HepG2 (cell line): ENCODE measurements at regions not wholly inside any gene's neighbourhood (a gene's known extent, or its start where the extent isn't known, plus 50 kb on each side); places are given as distances from the start of the nearest gene placed in this dataset.

Experiments
- ATAC-seq: fragments of 200-7000 bp; cut with Tn5 transposase; 3 replicates; pipeline ENCODE4 v1.9.1; 2020; ENCODE audit warnings: mild to moderate bottlenecking, moderate library complexity
- BruUV-seq: library from RNA; stranded (reverse); fragments of 400-500 nt; replicated peaks from 2 replicates; lab custom pipeline; 2021; lab: Mats Ljungman, UMichigan
- CTCF ChIA-PET: fragments of 300-600 bp; formaldehyde crosslinking; extraction: SDS; loops from one replicate; lab custom pipeline; 2021; ENCODE audit warnings: low total read pairs, inconsistent platforms, low intra/inter-chr PET ratio; lab: Yijun Ruan, JAX
- POLR2A ChIA-PET: fragments of 350-600 bp; sonication (Branson Sonifier 250); formaldehyde crosslinking; loops from one replicate; lab custom pipeline; 2020; ENCODE audit warnings: antibody characterized with exemption, inconsistent platforms; lab: Yijun Ruan, JAX
- DNase-seq: peaks from one replicate; pipeline ENCODE4 v3.0.0-alpha.2; 2015; ENCODE audit warnings: low spot score
- FAIRE-seq: peaks from 3 replicates; lab custom pipeline; 2011; peaks lifted over from hg19 to GRCh38; lab: Jason Lieb, UNC
- H2AFZ ChIP-seq: one replicate; pipeline ENCODE4 v1.6.1; 2011; ENCODE audit warnings: low read length, inconsistent platforms
- H3K27ac ChIP-seq: fragments of 300-600 bp; 3 replicates; pipeline ENCODE4 v1.8.0; 2011; ENCODE audit warnings: mixed run types, mild to moderate bottlenecking, mixed read lengths, low read length, inconsistent platforms; ENCODE audit not compliant: insufficient read depth; ENCODE audit errors: extremely low read length
- H3K27me3 ChIP-seq, 2 experiments: fragments of 200-600 bp in 1 of 2; 2 replicates in 1 of 2; 3 replicates in 1 of 2; pipeline versions ENCODE4 v1.6.0 to v1.8.0; 2011; ENCODE audit warnings: low read length in 2 of 2, mild to moderate bottlenecking in 2 of 2, moderate library complexity in 2 of 2, inconsistent platforms in 1 of 2; ENCODE audit not compliant: insufficient read depth in 2 of 2, control insufficient read depth in 1 of 2
- H3K36me3 ChIP-seq, 2 experiments: fragments of 200-600 bp in 1 of 2; replicated peaks in 1 of 2; 2 replicates in 1 of 2; 3 replicates in 1 of 2; pipeline versions ENCODE4 v1.5.1 to v1.8.0; 2011; ENCODE audit warnings: low read length in 2 of 2, inconsistent platforms in 1 of 2; ENCODE audit not compliant: insufficient read depth in 2 of 2, control insufficient read depth in 1 of 2
- H3K4me1 ChIP-seq: 2 replicates; pipeline ENCODE4 v1.5.1; 2012; ENCODE audit warnings: low read length, inconsistent platforms; ENCODE audit not compliant: insufficient read depth
- H3K4me2 ChIP-seq: 2 replicates; pipeline ENCODE4 v1.6.0; 2011; ENCODE audit warnings: low read depth, low read length, inconsistent platforms
- H3K4me3 ChIP-seq, 3 experiments: fragments of 200-600 bp in 1 of 3; sonication (generic), shearing (Covaris generic) in 1 of 3; replicated peaks in 1 of 3; 2 replicates each; pipeline ENCODE4 v1.5.1; 2011 to 2016; ENCODE audit warnings: low read length in 3 of 3, inconsistent platforms in 2 of 3, low read depth in 2 of 3, mild to moderate bottlenecking in 2 of 3, control low read depth in 1 of 3, mixed read lengths in 1 of 3; ENCODE audit not compliant: insufficient read depth in 1 of 3
- H3K79me2 ChIP-seq: one replicate; pipeline ENCODE4 v1.6.1; 2011; ENCODE audit warnings: low read length, inconsistent platforms; ENCODE audit not compliant: insufficient read depth
- H3K9ac ChIP-seq: 2 replicates; pipeline ENCODE4 v1.6.0; 2011; ENCODE audit warnings: mild to moderate bottlenecking, low read depth, low read length, inconsistent platforms; ENCODE audit not compliant: insufficient read depth
- H3K9me3 ChIP-seq: 2 replicates; pipeline ENCODE4 v1.5.1; 2012; ENCODE audit warnings: mild to moderate bottlenecking, low read length
- H4K20me1 ChIP-seq: 2 replicates; pipeline ENCODE4 v1.6.0; 2011; ENCODE audit warnings: inconsistent platforms, mild to moderate bottlenecking, low read length, moderate library complexity; ENCODE audit not compliant: insufficient read depth
- CSRNP2 ChIP-seq: sonication (generic); formaldehyde crosslinking; conservative IDR thresholded peaks from 2 replicates; pipeline ENCODE4 v1.8.0; 2022; ENCODE audit warnings: low read depth, missing genetic modification reagents
- FOXA1 ChIP-seq, 2 experiments: fragments of 450-650 bp in 1 of 2; sonication (generic) in 1 of 2; formaldehyde crosslinking in 1 of 2; IDR thresholded peaks; 2 replicates each; pipeline versions ENCODE4 v1.4.0 to v1.6.1; 2016 to 2020; ENCODE audit warnings: missing genetic modification reagents in 1 of 2
- GTF2F1 ChIP-seq: fragments of 150-350 bp; IDR thresholded peaks from 2 replicates; pipeline ENCODE4 v1.6.1; 2014; ENCODE audit warnings: low read length
- KAT8 ChIP-seq: IDR thresholded peaks from 2 replicates; pipeline ENCODE4 v1.6.1; 2016; ENCODE audit warnings: missing genetic modification reagents, missing compliant biosample characterization
- NFKB2 ChIP-seq: sonication (generic); formaldehyde crosslinking; IDR thresholded peaks from 2 replicates; pipeline ENCODE4 v1.4.0; 2020; ENCODE audit warnings: missing genetic modification reagents, borderline replicate concordance
- PHF8 ChIP-seq: sonication (generic); formaldehyde crosslinking; IDR thresholded peaks from 2 replicates; pipeline ENCODE4 v1.5.0; 2020; ENCODE audit warnings: missing genetic modification reagents
- ZFP41 ChIP-seq: sonication (generic); formaldehyde crosslinking; IDR thresholded peaks from 2 replicates; pipeline ENCODE4 v1.4.0; 2020; ENCODE audit warnings: mild to moderate bottlenecking, missing genetic modification reagents, borderline replicate concordance
- ZKSCAN8 ChIP-seq: IDR thresholded peaks from 2 replicates; pipeline ENCODE4 v1.6.1; 2016; ENCODE audit warnings: borderline replicate concordance, missing genetic modification reagents, missing compliant biosample characterization
- ZMYM2 ChIP-seq: sonication (generic); formaldehyde crosslinking; IDR thresholded peaks from 2 replicates; pipeline ENCODE4 v1.8.0; 2022; ENCODE audit warnings: mild to moderate bottlenecking, missing genetic modification reagents
- ZNF781 ChIP-seq: sonication (generic); formaldehyde crosslinking; IDR thresholded peaks from 2 replicates; pipeline ENCODE4 v1.5.1; 2020; ENCODE audit warnings: borderline replicate concordance, mild to moderate bottlenecking, missing genetic modification reagents; ENCODE audit errors: not compliant biosample characterization
- ZNF850 ChIP-seq: sonication (generic); formaldehyde crosslinking; conservative IDR thresholded peaks from 2 replicates; pipeline ENCODE4 v1.9.0; 2021; ENCODE audit warnings: mild to moderate bottlenecking, missing genetic modification reagents
- WGBS: methylation state at CpG from one replicate; pipeline ENCODE4 v1.1.6; 2017; ENCODE audit warnings: low lambda C conversion rate; 5-methylcytosine and 5-hydroxymethylcytosine counted together
- in situ Hi-C: cut with HindIII; loops from 2 replicates; pipeline ENCODE4 v1.10.0; 2017; ENCODE audit warnings: low pct_unique_long_range_greater_than_20kb; ENCODE audit not compliant: extremely low pct_ligation_motif_present
- intact Hi-C: fragments of 100-400 bp; cut with micrococcal nuclease; formaldehyde crosslinking; loops from one replicate; pipeline ENCODE4 v1.10.0; 2022; ENCODE audit not compliant: unreplicated experiment
- TF ChIP-seq, protein P1 (sequence below): sonication (generic); formaldehyde crosslinking; IDR thresholded peaks from 2 replicates; pipeline ENCODE4 v1.5.0; 2020; ENCODE audit warnings: mild to moderate bottlenecking, missing genetic modification reagents, borderline replicate concordance
- TF ChIP-seq, protein P2 (sequence below): IDR thresholded peaks from 2 replicates; pipeline ENCODE4 v1.6.1; 2012; ENCODE audit warnings: low read depth, low read length, improper control_type of control experiment
- TF ChIP-seq, protein P3 (sequence below): IDR thresholded peaks from 2 replicates; pipeline ENCODE4 v1.6.1; 2016; ENCODE audit warnings: missing biosample characterization, missing genetic modification reagents, low read depth

DNA sequence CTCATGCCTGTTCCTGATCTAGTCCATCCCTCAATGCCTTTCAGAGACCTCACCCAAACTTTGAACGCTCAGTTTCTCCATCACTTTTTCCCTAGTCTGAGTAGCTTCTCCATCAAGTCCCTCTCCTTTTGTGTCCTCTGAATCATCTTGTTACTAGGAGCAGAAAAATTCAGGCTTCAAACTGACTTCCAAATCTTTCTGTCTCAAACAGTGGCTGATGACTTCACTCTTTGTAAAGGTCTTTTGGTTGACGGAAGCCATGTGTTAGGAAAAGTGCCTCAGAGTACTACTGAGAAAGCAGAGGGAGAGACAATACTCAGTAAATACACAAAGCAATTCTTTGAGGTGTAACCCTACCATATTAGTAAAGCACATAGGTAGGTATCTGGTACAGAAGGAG is 65.7 kb upstream of the CAMK2D start:
- CTCF ChIA-PET, result no interaction called here
- ATAC-seq, result no peak
- WGBS, result 23% methylated on average over 2 of the region's 2 CpGs
- TF ChIP-seq ZNF781 (CRISPR knock-in tag), result no peak
- TF ChIP-seq GTF2F1, result no peak
- TF ChIP-seq, protein P1, sequence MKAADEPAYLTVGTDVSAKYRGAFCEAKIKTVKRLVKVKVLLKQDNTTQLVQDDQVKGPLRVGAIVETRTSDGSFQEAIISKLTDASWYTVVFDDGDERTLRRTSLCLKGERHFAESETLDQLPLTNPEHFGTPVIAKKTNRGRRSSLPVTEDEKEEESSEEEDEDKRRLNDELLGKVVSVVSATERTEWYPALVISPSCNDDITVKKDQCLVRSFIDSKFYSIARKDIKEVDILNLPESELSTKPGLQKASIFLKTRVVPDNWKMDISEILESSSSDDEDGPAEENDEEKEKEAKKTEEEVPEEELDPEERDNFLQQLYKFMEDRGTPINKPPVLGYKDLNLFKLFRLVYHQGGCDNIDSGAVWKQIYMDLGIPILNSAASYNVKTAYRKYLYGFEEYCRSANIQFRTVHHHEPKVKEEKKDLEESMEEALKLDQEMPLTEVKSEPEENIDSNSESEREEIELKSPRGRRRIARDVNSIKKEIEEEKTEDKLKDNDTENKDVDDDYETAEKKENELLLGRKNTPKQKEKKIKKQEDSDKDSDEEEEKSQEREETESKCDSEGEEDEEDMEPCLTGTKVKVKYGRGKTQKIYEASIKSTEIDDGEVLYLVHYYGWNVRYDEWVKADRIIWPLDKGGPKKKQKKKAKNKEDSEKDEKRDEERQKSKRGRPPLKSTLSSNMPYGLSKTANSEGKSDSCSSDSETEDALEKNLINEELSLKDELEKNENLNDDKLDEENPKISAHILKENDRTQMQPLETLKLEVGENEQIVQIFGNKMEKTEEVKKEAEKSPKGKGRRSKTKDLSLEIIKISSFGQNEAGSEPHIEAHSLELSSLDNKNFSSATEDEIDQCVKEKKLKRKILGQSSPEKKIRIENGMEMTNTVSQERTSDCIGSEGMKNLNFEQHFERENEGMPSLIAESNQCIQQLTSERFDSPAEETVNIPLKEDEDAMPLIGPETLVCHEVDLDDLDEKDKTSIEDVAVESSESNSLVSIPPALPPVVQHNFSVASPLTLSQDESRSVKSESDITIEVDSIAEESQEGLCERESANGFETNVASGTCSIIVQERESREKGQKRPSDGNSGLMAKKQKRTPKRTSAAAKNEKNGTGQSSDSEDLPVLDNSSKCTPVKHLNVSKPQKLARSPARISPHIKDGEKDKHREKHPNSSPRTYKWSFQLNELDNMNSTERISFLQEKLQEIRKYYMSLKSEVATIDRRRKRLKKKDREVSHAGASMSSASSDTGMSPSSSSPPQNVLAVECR (CRISPR knock-in tag), result no peak
- TF ChIP-seq KAT8 (CRISPR knock-in tag), result no peak
- TF ChIP-seq ZKSCAN8 (CRISPR knock-in tag), result no peak
- TF ChIP-seq NFKB2 (CRISPR knock-in tag), result no peak
- TF ChIP-seq PHF8, result no peak
- TF ChIP-seq ZNF850, result no peak
- TF ChIP-seq, protein P2, sequence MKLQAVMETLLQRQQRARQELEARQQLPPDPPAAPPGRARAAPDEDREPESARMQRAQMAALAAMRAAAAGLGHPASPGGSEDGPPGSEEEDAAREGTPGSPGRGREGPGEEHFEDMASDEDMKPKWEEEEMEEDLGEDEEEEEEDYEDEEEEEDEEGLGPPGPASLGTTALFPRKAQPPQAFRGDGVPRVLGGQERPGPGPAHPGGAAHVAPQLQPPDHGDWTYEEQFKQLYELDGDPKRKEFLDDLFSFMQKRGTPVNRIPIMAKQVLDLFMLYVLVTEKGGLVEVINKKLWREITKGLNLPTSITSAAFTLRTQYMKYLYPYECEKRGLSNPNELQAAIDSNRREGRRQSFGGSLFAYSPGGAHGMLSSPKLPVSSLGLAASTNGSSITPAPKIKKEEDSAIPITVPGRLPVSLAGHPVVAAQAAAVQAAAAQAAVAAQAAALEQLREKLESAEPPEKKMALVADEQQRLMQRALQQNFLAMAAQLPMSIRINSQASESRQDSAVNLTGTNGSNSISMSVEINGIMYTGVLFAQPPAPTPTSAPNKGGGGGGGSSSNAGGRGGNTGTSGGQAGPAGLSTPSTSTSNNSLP, result no peak
- no peak for TF ChIP-seq ZMYM2 (CRISPR knock-in tag)
- TF ChIP-seq CSRNP2 (CRISPR knock-in tag), result no peak
- no peak for TF ChIP-seq ZFP41 (CRISPR knock-in tag)
- TF ChIP-seq, protein P3, sequence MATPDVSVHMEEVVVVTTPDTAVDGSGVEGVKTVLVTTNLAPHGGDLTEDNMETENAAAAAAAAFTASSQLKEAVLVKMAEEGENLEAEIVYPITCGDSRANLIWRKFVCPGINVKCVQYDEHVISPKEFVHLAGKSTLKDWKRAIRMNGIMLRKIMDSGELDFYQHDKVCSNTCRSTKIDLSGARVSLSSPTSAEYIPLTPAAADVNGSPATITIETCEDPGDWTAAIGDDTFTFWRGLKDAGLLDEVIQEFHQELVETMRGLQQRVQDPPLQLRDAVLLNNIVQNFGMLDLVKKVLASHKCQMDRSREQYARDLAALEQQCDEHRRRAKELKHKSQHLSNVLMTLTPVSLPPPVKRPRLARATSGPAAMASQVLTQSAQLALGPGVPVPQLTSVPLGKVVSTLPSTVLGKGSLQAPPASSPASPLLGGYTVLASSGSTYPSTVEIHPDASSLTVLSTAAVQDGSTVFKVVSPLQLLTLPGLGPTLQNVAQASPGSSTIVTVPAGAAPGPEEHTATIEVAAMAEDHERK (CRISPR knock-in tag), result no peak
- TF ChIP-seq FOXA1 (IDR thresholded peaks at IDR 0.05), result no peak
- TF ChIP-seq FOXA1 (CRISPR knock-in tag; IDR thresholded peaks at IDR 0.05), result no peak

More for the DNA sequence above, 65.7 kb upstream of the CAMK2D start:
- POLR2A ChIA-PET, result no interaction called here
- DNase-seq, result no peak
- no peak for FAIRE-seq
- H3K27ac ChIP-seq, result no peak overlapping the region
- intact Hi-C loops (no loop called here), in situ Hi-C loops (no loop called here)
- 0 out of 5 replicates have a peak, but pooled peaks cover 0 to 4% of the 10 kb centered on the region in 2 experiments for H3K27me3 ChIP-seq
- H3K9ac ChIP-seq, result no peak overlapping the region
- H3K9me3 ChIP-seq, result no peaks in the 10 kb centered on the region
- no peaks in the 10 kb centered on the region for H3K79me2 ChIP-seq
- no peak overlapping the region for H3K4me3 ChIP-seq
- BruUV-seq, result no TSS peak
- H4K20me1 ChIP-seq, result no peaks in the 10 kb centered on the region
- no peaks in the 10 kb centered on the region for H3K36me3 ChIP-seq
- H3K4me2 ChIP-seq, result no peak overlapping the region
- H3K4me1 ChIP-seq, result 0 out of 2 replicates have a peak, but pooled peaks cover 9% of the 10 kb centered on the region
- no peak overlapping the region for H2AFZ ChIP-seq
